Transverse colon (tissue), 4 donors: ENCODE measurements at regions not wholly inside any gene's neighbourhood (a gene's known extent, or its start where the extent isn't known, plus 50 kb on each side); places are given as distances from the start of the nearest gene placed in this dataset.

Experiments used
- DNase-seq: peaks from one replicate; pipeline ENCODE4 v3.0.0-alpha.2; 2019
- H3K27ac ChIP-seq, 4 donors: fragments of 200-600 bp; sonication (generic); 2 replicates each; pipeline ENCODE4 v1.5.1; 2016 to 2018; ENCODE audit warnings: inconsistent platforms in 4 of 4
- H3K27me3 ChIP-seq: fragments of 200-600 bp; sonication (generic); 2 replicates; pipeline ENCODE4 v1.5.1; 2017; ENCODE audit warnings: inconsistent platforms
- H3K36me3 ChIP-seq, 4 donors: fragments of 200-600 bp; sonication (generic); 2 replicates each; pipeline ENCODE4 v1.5.1; 2017 to 2019; ENCODE audit warnings: inconsistent platforms in 4 of 4
- H3K4me1 ChIP-seq, 4 donors: fragments of 200-600 bp; sonication (generic); 2 replicates each; pipeline ENCODE4 v1.5.1; 2017 to 2020; ENCODE audit warnings: inconsistent platforms in 4 of 4
- H3K4me3 ChIP-seq, 4 donors: fragments of 200-600 bp; sonication (generic); 1 replicate in 1 of 4; 2 replicates in 3 of 4; pipeline versions ENCODE4 v1.5.1 to v1.6.1; 2017 to 2019; ENCODE audit warnings: inconsistent platforms in 4 of 4
- H3K9me3 ChIP-seq, 2 donors: fragments of 200-600 bp; sonication (generic); 2 replicates each; pipeline ENCODE4 v1.5.1; 2017 to 2019; ENCODE audit warnings: inconsistent platforms in 2 of 2
- EP300 ChIP-seq: sonication (generic); formaldehyde crosslinking; IDR thresholded peaks from one replicate; pipeline ENCODE4 v1.6.1; 2017; ENCODE audit warnings: antibody characterized with exemption, low read depth
- POLR2A ChIP-seq: fragments of 450-650 bp; IDR thresholded peaks from one replicate; pipeline ENCODE4 v1.6.1; 2016; ENCODE audit warnings: antibody characterized with exemption, mild to moderate bottlenecking, moderate library complexity
- POLR2AphosphoS5 ChIP-seq, 3 donors: sonication (generic); formaldehyde crosslinking; IDR thresholded peaks; one replicate each; pipeline ENCODE4 v1.6.1; 2016; ENCODE audit warnings: antibody characterized with exemption in 3 of 3
- WGBS, 2 donors: methylation state at CpG; one replicate each; pipeline ENCODE4 v1.1.5; 2018; ENCODE audit warnings: low coverage in 1 of 2; 5-methylcytosine and 5-hydroxymethylcytosine counted together
- in situ Hi-C, 4 donors: fragments of 200-750 bp; cut with MboI; loops; one replicate each; pipeline versions ENCODE4 v1.15.0 to v1.15.1; 2017; ENCODE audit warnings: low sequenced_read_pairs in 3 of 4, low pct_ligation_motif_present in 1 of 4, low pct_unique_long_range_greater_than_20kb in 1 of 4
- intact Hi-C: fragments of 100-400 bp; cut with DNase I; formaldehyde crosslinking; loops from one replicate; pipeline ENCODE4 v1.15.1; 2023; ENCODE audit warnings: low total_unique reads
- TF ChIP-seq, protein P1 (sequence below), 5 experiments: fragments of 200-600 bp in 3 of 5; fragments of 450-650 bp in 2 of 5; sonication (generic) in 3 of 5; IDR thresholded peaks; 1 replicate in 2 of 5; 2 replicates in 3 of 5; pipeline ENCODE4 v1.5.1; 2016 to 2017; ENCODE audit warnings: antibody characterized with exemption in 5 of 5, inconsistent platforms in 3 of 5, mild to moderate bottlenecking in 2 of 5, moderate library complexity in 1 of 5

GRCh38 chr5:99702565-99702964 lies 773.8 kb upstream of the CHD1 start:
- no peaks in the 10 kb centered on the region for H3K4me1 ChIP-seq
- H3K4me3 ChIP-seq: no peak overlapping the region
- DNase-seq: no peak
- no peaks in the 10 kb centered on the region for H3K9me3 ChIP-seq
- WGBS, 2 donors: 72 to 80% methylated on average over 5 of the region's 5 CpGs
- intact Hi-C loops (no loop called here), in situ Hi-C loops (no loop called here)
- no peaks in the 10 kb centered on the region for H3K36me3 ChIP-seq
- no peak for TF ChIP-seq POLR2A
- TF ChIP-seq EP300: no peak
- TF ChIP-seq, protein P1, sequence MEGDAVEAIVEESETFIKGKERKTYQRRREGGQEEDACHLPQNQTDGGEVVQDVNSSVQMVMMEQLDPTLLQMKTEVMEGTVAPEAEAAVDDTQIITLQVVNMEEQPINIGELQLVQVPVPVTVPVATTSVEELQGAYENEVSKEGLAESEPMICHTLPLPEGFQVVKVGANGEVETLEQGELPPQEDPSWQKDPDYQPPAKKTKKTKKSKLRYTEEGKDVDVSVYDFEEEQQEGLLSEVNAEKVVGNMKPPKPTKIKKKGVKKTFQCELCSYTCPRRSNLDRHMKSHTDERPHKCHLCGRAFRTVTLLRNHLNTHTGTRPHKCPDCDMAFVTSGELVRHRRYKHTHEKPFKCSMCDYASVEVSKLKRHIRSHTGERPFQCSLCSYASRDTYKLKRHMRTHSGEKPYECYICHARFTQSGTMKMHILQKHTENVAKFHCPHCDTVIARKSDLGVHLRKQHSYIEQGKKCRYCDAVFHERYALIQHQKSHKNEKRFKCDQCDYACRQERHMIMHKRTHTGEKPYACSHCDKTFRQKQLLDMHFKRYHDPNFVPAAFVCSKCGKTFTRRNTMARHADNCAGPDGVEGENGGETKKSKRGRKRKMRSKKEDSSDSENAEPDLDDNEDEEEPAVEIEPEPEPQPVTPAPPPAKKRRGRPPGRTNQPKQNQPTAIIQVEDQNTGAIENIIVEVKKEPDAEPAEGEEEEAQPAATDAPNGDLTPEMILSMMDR (IDR thresholded peaks at IDR 0.05): no peak
- TF ChIP-seq POLR2AphosphoS5 (IDR thresholded peaks at IDR 0.05): no peak
- H3K27ac ChIP-seq: no peak overlapping the region
- no peaks in the 10 kb centered on the region for H3K27me3 ChIP-seq

DNA sequence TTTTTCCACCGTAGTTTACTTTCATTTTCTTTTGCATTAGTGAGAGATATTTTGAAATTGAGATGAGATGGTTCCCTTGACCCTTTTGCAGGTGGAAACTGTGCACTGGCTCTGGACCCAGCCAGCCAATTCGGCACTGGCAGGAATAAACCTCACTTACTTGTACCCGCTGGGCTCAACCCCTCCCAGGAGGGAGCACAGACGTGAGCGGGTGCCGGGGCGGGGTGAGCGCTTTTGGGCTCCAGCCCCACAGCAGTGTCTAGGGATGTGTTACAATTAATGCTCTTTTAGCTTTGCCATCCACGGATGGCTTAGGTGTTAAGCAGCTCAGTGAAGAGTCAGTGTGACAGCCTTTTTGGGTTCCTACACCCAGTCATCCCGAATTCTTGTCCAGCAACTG lies 766.1 kb upstream of the CHD1 start:
- H3K4me3 ChIP-seq: no peak overlapping the region
- no peaks in the 10 kb centered on the region for H3K9me3 ChIP-seq
- H3K27me3 ChIP-seq: no peaks in the 10 kb centered on the region
- H3K27ac ChIP-seq: no peak overlapping the region
- intact Hi-C loops: no loop called here
- no peaks in the 10 kb centered on the region for H3K4me1 ChIP-seq
- WGBS, 2 donors: 90 to 92% methylated on average over 2 to 10 of the region's 10 CpGs
- in situ Hi-C loops: no loop called here
- H3K36me3 ChIP-seq: no peaks in the 10 kb centered on the region
- TF ChIP-seq POLR2AphosphoS5 (IDR thresholded peaks at IDR 0.05) (no peak), EP300 (no peak), POLR2A (no peak)
- TF ChIP-seq, protein P1 (IDR thresholded peaks at IDR 0.05): no peak
- no peak for DNase-seq

- H3K9me3 ChIP-seq: no peaks in the 10 kb centered on the region
- intact Hi-C loops (no loop called here), in situ Hi-C loops (no loop called here)
- no peak overlapping the region for H3K27ac ChIP-seq
- no peak for DNase-seq
- no peak overlapping the region for H3K4me3 ChIP-seq
- H3K4me1 ChIP-seq: no peaks in the 10 kb centered on the region
- WGBS, 2 donors: 54 to 64% methylated on average over 7 of the region's 7 CpGs
- H3K36me3 ChIP-seq: no peaks in the 10 kb centered on the region
- H3K27me3 ChIP-seq: no peaks in the 10 kb centered on the region
- TF ChIP-seq POLR2AphosphoS5 (IDR thresholded peaks at IDR 0.05) (no peak), EP300 (no peak), POLR2A (no peak)
- TF ChIP-seq, protein P1 (IDR thresholded peaks at IDR 0.05): no peak
These were observed 757.7 kb upstream of the CHD1 start for GRCh38 chr5:99686538-99686937.

- no peaks in the 10 kb centered on the region for H3K27me3 ChIP-seq
- intact Hi-C loops (no loop called here), in situ Hi-C loops (no loop called here)
- H3K4me3 ChIP-seq: no peak overlapping the region
- no peaks in the 10 kb centered on the region for H3K9me3 ChIP-seq
- 74 to 85% methylated on average over 6 of the region's 6 CpGs for WGBS, 2 donors
- DNase-seq: no peak
- H3K27ac ChIP-seq: no peak overlapping the region
- H3K36me3 ChIP-seq: no peaks in the 10 kb centered on the region
- no peaks in the 10 kb centered on the region for H3K4me1 ChIP-seq
- no peak for TF ChIP-seq POLR2A
- TF ChIP-seq, protein P1 (IDR thresholded peaks at IDR 0.05): no peak
- TF ChIP-seq POLR2AphosphoS5 (IDR thresholded peaks at IDR 0.05): no peak
- no peak for TF ChIP-seq EP300
These were observed 747.2 kb upstream of the CHD1 start for GRCh38 chr5:99675974-99676373.
